ENCODE measurements at regions not wholly inside any gene's neighbourhood (a gene's known extent, or its start where the extent isn't known, plus 50 kb on each side); places are given as distances from the start of the nearest gene placed in this dataset.

DNA sequence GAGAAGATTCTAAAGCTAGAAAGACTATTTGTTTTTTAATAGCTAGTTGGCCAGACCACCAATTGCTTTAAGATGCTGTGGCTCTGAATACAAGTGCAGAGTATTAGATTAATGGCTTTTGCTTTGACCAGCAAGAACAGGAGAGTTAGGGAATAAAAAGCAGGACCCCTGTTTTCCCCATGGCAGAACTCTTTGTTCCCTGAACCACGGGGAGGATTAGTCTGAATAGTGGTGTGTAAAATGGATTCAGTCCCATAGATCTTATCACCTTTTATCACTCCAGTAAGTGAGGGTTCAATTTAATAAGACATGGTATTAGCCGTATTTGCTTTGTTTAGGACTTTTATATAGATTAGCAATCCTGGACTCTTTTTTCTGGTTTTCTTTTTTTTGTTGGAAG, 562.6 kb upstream of the DPPA4 start:
- Histone ChIP-seq H3K27me3 (ENCODE audit: insufficient read depth, low read depth, severe bottlenecking) (no peaks in the 10 kb centered on the region), H3K9me3 (ENCODE audit: severe bottlenecking) (no peaks in the 10 kb centered on the region), H3K36me3 (no peaks in the 10 kb centered on the region), H3K4me3 (ENCODE audit: low read depth, low read length) (no peak overlapping the region), H3K27ac (no peak overlapping the region)
- no peak for DNase-seq
- TF ChIP-seq, protein P1, sequence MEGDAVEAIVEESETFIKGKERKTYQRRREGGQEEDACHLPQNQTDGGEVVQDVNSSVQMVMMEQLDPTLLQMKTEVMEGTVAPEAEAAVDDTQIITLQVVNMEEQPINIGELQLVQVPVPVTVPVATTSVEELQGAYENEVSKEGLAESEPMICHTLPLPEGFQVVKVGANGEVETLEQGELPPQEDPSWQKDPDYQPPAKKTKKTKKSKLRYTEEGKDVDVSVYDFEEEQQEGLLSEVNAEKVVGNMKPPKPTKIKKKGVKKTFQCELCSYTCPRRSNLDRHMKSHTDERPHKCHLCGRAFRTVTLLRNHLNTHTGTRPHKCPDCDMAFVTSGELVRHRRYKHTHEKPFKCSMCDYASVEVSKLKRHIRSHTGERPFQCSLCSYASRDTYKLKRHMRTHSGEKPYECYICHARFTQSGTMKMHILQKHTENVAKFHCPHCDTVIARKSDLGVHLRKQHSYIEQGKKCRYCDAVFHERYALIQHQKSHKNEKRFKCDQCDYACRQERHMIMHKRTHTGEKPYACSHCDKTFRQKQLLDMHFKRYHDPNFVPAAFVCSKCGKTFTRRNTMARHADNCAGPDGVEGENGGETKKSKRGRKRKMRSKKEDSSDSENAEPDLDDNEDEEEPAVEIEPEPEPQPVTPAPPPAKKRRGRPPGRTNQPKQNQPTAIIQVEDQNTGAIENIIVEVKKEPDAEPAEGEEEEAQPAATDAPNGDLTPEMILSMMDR (IDR thresholded peaks at IDR 0.05; ENCODE audit: low read depth, low read length), result no peak

- H3K27ac ChIP-seq, result no peak overlapping the region
- no peak for DNase-seq
- H3K9me3 ChIP-seq (ENCODE audit: severe bottlenecking), result peaks cover under 1% of the 10 kb centered on the region
- no peak overlapping the region for H3K4me3 ChIP-seq (ENCODE audit: low read depth, low read length)
- TF ChIP-seq, protein P1 (IDR thresholded peaks at IDR 0.05; ENCODE audit: low read depth, low read length), result no peak
- H3K36me3 ChIP-seq, result no peaks in the 10 kb centered on the region
- H3K27me3 ChIP-seq (ENCODE audit: insufficient read depth, low read depth, severe bottlenecking), result no peaks in the 10 kb centered on the region
Measured at GRCh38 chr3:109900783-109901182, 563.4 kb upstream of the DPPA4 start.

DNA sequence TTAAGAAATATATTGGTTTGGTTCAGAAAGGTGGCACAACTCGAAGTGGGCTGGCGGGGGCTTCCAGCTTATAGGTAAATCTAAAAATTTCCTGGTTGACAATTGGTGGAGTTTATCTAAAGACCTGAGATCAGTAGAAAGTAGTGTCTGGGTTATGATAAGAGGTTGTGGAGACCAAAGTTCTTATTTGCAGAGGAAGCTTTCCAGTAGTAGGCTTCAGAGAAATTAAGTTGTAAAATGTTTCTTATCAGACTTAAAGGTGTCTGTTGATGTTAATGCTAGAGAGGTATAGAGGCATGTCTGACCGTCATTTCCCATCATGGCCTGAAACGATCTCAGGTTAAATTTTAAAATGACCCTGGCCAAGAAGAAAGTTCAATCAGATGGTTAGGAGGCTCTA, 565.2 kb upstream of the DPPA4 start:
- Histone ChIP-seq H3K4me3 (ENCODE audit: low read depth, low read length) (no peak overlapping the region), H3K9me3 (ENCODE audit: severe bottlenecking) (peaks cover 3% of the 10 kb centered on the region), H3K36me3 (no peaks in the 10 kb centered on the region), H3K27me3 (ENCODE audit: insufficient read depth, low read depth, severe bottlenecking) (no peaks in the 10 kb centered on the region), H3K27ac (no peak overlapping the region)
- TF ChIP-seq, protein P1 (IDR thresholded peaks at IDR 0.05; ENCODE audit: low read depth, low read length), result no peak
- no peak for DNase-seq

- Histone ChIP-seq H3K27me3 (ENCODE audit: insufficient read depth, low read depth, severe bottlenecking) (no peaks in the 10 kb centered on the region), H3K36me3 (no peaks in the 10 kb centered on the region), H3K27ac (no peak overlapping the region), H3K9me3 (ENCODE audit: severe bottlenecking) (peaks cover 3% of the 10 kb centered on the region), H3K4me3 (ENCODE audit: low read depth, low read length) (no peak overlapping the region)
- TF ChIP-seq, protein P1 (IDR thresholded peaks at IDR 0.05; ENCODE audit: low read depth, low read length), result 0 out of 2 replicates have a peak, but pooled peaks have one; percentile 14
- no peak for DNase-seq
Measured at GRCh38 chr3:109903100-109903499, 565.8 kb upstream of the DPPA4 start.

DNA sequence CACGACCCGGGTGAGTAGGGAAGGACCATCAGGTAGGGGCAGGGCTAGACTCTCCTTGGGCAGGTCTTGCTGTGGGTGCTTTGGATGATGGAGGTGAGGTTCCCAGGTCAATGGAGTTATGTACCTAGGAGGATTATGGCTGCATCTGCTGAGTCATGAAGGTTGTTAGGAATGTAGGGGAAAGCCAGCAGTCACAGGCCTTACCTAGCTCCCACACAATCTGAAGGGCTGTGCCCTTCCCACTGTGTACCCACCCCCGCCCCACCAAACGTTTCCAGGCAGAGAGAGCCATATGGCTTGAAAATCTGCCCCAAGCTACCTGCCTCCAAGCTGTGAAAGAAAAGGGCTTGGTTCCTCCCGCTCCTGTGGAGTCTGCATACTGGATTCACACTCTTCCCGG, 573.4 kb upstream of the DPPA4 start:
- no peaks in the 10 kb centered on the region for H3K36me3 ChIP-seq
- H3K27me3 ChIP-seq (ENCODE audit: insufficient read depth, low read depth, severe bottlenecking), result no peaks in the 10 kb centered on the region
- peaks cover 3% of the 10 kb centered on the region for H3K9me3 ChIP-seq (ENCODE audit: severe bottlenecking)
- no peak for DNase-seq
- no peak overlapping the region for H3K4me3 ChIP-seq (ENCODE audit: low read depth, low read length)
- TF ChIP-seq, protein P1 (IDR thresholded peaks at IDR 0.05; ENCODE audit: low read depth, low read length), result no peak
- H3K27ac ChIP-seq, result no peak overlapping the region

GRCh38 chr3:109918740-109919139, 581.4 kb upstream of the DPPA4 start:
- Histone ChIP-seq H3K36me3 (no peaks in the 10 kb centered on the region), H3K9me3 (ENCODE audit: severe bottlenecking) (no peaks in the 10 kb centered on the region), H3K27me3 (ENCODE audit: insufficient read depth, low read depth, severe bottlenecking) (no peaks in the 10 kb centered on the region), H3K4me3 (ENCODE audit: low read depth, low read length) (no peak overlapping the region), H3K27ac (no peak overlapping the region)
- DNase-seq, result no peak
- TF ChIP-seq, protein P1 (IDR thresholded peaks at IDR 0.05; ENCODE audit: low read depth, low read length), result no peak

Data from WERI-Rb-1 (cell line).